Activated naive CD8-positive, alpha-beta T cell treated with anti-CD3 and anti-CD28 coated beads for 36 hours (primary cell): ENCODE measurements at regions not wholly inside any gene's neighbourhood (a gene's known extent, or its start where the extent isn't known, plus 50 kb on each side); places are given as distances from the start of the nearest gene placed in this dataset.

Experiments used
- DNase-seq: peaks from one replicate; pipeline ENCODE4 v3.0.0; 2021
- H3K27ac Mint-ChIP-seq: one replicate; pipeline ENCODE4 v1.8.0; 2022; ENCODE audit warnings: mild to moderate bottlenecking, moderate library complexity, mixed read lengths
- H3K27me3 Mint-ChIP-seq: one replicate; pipeline ENCODE4 v1.8.0; 2022; ENCODE audit warnings: mild to moderate bottlenecking, mixed read lengths
- H3K36me3 Mint-ChIP-seq: one replicate; pipeline ENCODE4 v1.8.0; 2021; ENCODE audit warnings: mild to moderate bottlenecking, mixed read lengths
- H3K4me1 Mint-ChIP-seq: one replicate; pipeline ENCODE4 v1.8.0; 2021; ENCODE audit warnings: mixed read lengths
- H3K4me3 Mint-ChIP-seq: one replicate; pipeline ENCODE4 v1.8.0; 2022; ENCODE audit warnings: mild to moderate bottlenecking, moderate library complexity, mixed read lengths
- H3K9me3 Mint-ChIP-seq: one replicate; pipeline ENCODE4 v1.8.0; 2022; ENCODE audit warnings: mixed read lengths

- no peak for DNase-seq
- H3K9me3 Mint-ChIP-seq, result no peaks in the 10 kb centered on the region
- H3K36me3 Mint-ChIP-seq, result no peaks in the 10 kb centered on the region
- no peak overlapping the region for H3K27ac Mint-ChIP-seq
- H3K4me3 Mint-ChIP-seq, result no peak overlapping the region
- no peaks in the 10 kb centered on the region for H3K27me3 Mint-ChIP-seq
- no peaks in the 10 kb centered on the region for H3K4me1 Mint-ChIP-seq
Observed at GRCh38 chr2:59706729-59707128, 846.7 kb downstream of the BCL11A start.

GRCh38 chr2:59703796-59704195 lies 849.7 kb downstream of the BCL11A start:
- Mint-ChIP-seq H3K27me3 (no peaks in the 10 kb centered on the region), H3K36me3 (no peaks in the 10 kb centered on the region), H3K27ac (no peak overlapping the region), H3K4me1 (no peaks in the 10 kb centered on the region), H3K9me3 (no peaks in the 10 kb centered on the region), H3K4me3 (no peak overlapping the region)
- no peak for DNase-seq

- Mint-ChIP-seq H3K36me3 (no peaks in the 10 kb centered on the region), H3K27me3 (no peaks in the 10 kb centered on the region), H3K9me3 (no peaks in the 10 kb centered on the region), H3K4me1 (no peaks in the 10 kb centered on the region), H3K27ac (no peak overlapping the region), H3K4me3 (no peak overlapping the region)
- DNase-seq, result no peak
Observed at GRCh38 chr2:59702026-59702425, 851.4 kb downstream of the BCL11A start.

GRCh38 chr2:59701271-59701994 lies 852.0 kb downstream of the BCL11A start:
- Mint-ChIP-seq H3K27ac (no peak overlapping the region), H3K36me3 (no peaks in the 10 kb centered on the region), H3K4me3 (no peak overlapping the region), H3K9me3 (no peaks in the 10 kb centered on the region), H3K4me1 (no peaks in the 10 kb centered on the region), H3K27me3 (no peaks in the 10 kb centered on the region)
- DNase-seq, result no peak

- H3K36me3 Mint-ChIP-seq, result no peaks in the 10 kb centered on the region
- H3K27me3 Mint-ChIP-seq, result no peaks in the 10 kb centered on the region
- no peak overlapping the region for H3K27ac Mint-ChIP-seq
- no peaks in the 10 kb centered on the region for H3K4me1 Mint-ChIP-seq
- H3K9me3 Mint-ChIP-seq, result peaks cover 8% of the 10 kb centered on the region
- no peak overlapping the region for H3K4me3 Mint-ChIP-seq
- DNase-seq, result no peak
Observed at GRCh38 chr2:59694176-59694575, 859.3 kb downstream of the BCL11A start.

- H3K27ac Mint-ChIP-seq, result no peak overlapping the region
- H3K36me3 Mint-ChIP-seq, result no peaks in the 10 kb centered on the region
- H3K9me3 Mint-ChIP-seq, result peaks cover 10% of the 10 kb centered on the region
- DNase-seq, result no peak
- H3K27me3 Mint-ChIP-seq, result no peaks in the 10 kb centered on the region
- no peaks in the 10 kb centered on the region for H3K4me1 Mint-ChIP-seq
- no peak overlapping the region for H3K4me3 Mint-ChIP-seq
Observed at GRCh38 chr2:59693231-59693959, 860.1 kb downstream of the BCL11A start.

GRCh38 chr2:59691518-59692190 lies 861.8 kb downstream of the BCL11A start:
- H3K27me3 Mint-ChIP-seq, result no peaks in the 10 kb centered on the region
- peaks cover 14% of the 10 kb centered on the region for H3K9me3 Mint-ChIP-seq
- H3K4me1 Mint-ChIP-seq, result no peaks in the 10 kb centered on the region
- no peak overlapping the region for H3K4me3 Mint-ChIP-seq
- H3K27ac Mint-ChIP-seq, result no peak overlapping the region
- DNase-seq, result no peak
- H3K36me3 Mint-ChIP-seq, result no peaks in the 10 kb centered on the region

GRCh38 chr2:59690849-59691248 lies 862.6 kb downstream of the BCL11A start:
- no peak for DNase-seq
- no peaks in the 10 kb centered on the region for H3K4me1 Mint-ChIP-seq

GRCh38 chr2:59684771-59685166 lies 868.7 kb downstream of the BCL11A start:
- peaks cover 11% of the 10 kb centered on the region for H3K9me3 Mint-ChIP-seq
- peaks cover 2% of the 10 kb centered on the region for H3K4me1 Mint-ChIP-seq
- no peaks in the 10 kb centered on the region for H3K36me3 Mint-ChIP-seq
- DNase-seq, result no peak
- H3K4me3 Mint-ChIP-seq, result no peak overlapping the region
- H3K27me3 Mint-ChIP-seq, result peaks cover 3% of the 10 kb centered on the region
- no peak overlapping the region for H3K27ac Mint-ChIP-seq

More at GRCh38 chr2:59690849-59691248, 862.6 kb downstream of the BCL11A start:
- Mint-ChIP-seq H3K27me3 (no peaks in the 10 kb centered on the region), H3K9me3 (peaks cover 15% of the 10 kb centered on the region), H3K27ac (no peak overlapping the region), H3K36me3 (no peaks in the 10 kb centered on the region), H3K4me3 (no peak overlapping the region)

- Mint-ChIP-seq H3K27me3 (peaks cover 3% of the 10 kb centered on the region), H3K4me3 (no peak overlapping the region), H3K36me3 (no peaks in the 10 kb centered on the region), H3K9me3 (peaks cover 11% of the 10 kb centered on the region), H3K4me1 (peaks cover 2% of the 10 kb centered on the region), H3K27ac (no peak overlapping the region)
- DNase-seq, result no peak
Observed at GRCh38 chr2:59684116-59684770, 869.2 kb downstream of the BCL11A start.

GRCh38 chr2:59680863-59681262 lies 872.6 kb downstream of the BCL11A start:
- Mint-ChIP-seq H3K27me3 (peaks cover 3% of the 10 kb centered on the region), H3K4me3 (no peak overlapping the region), H3K27ac (no peak overlapping the region), H3K9me3 (peaks cover 4% of the 10 kb centered on the region), H3K36me3 (no peaks in the 10 kb centered on the region), H3K4me1 (peaks cover 2% of the 10 kb centered on the region)
- no peak for DNase-seq

- Mint-ChIP-seq H3K27me3 (no peaks in the 10 kb centered on the region), H3K4me3 (no peak overlapping the region), H3K4me1 (no peaks in the 10 kb centered on the region), H3K9me3 (peaks cover 3% of the 10 kb centered on the region), H3K27ac (no peak overlapping the region), H3K36me3 (no peaks in the 10 kb centered on the region)
- no peak for DNase-seq
Observed at GRCh38 chr2:59677158-59677557, 876.3 kb downstream of the BCL11A start.

- no peak for DNase-seq
- H3K4me1 Mint-ChIP-seq, result no peaks in the 10 kb centered on the region
- H3K27ac Mint-ChIP-seq, result no peak overlapping the region
- H3K4me3 Mint-ChIP-seq, result no peak overlapping the region
- H3K27me3 Mint-ChIP-seq, result no peaks in the 10 kb centered on the region
- no peaks in the 10 kb centered on the region for H3K9me3 Mint-ChIP-seq
- H3K36me3 Mint-ChIP-seq, result no peaks in the 10 kb centered on the region
Observed at GRCh38 chr2:59674100-59674499, 879.4 kb downstream of the BCL11A start.

GRCh38 chr2:59665021-59665420 lies 888.4 kb downstream of the BCL11A start:
- Mint-ChIP-seq H3K27ac (no peak overlapping the region), H3K4me3 (no peak overlapping the region), H3K9me3 (no peaks in the 10 kb centered on the region), H3K4me1 (no peaks in the 10 kb centered on the region), H3K36me3 (no peaks in the 10 kb centered on the region), H3K27me3 (no peaks in the 10 kb centered on the region)
- no peak for DNase-seq
